HG03439 (cell line): ENCODE measurements at regions not wholly inside any gene's neighbourhood (a gene's known extent, or its start where the extent isn't known, plus 50 kb on each side); places are given as distances from the start of the nearest gene placed in this dataset.
"Not testable (repeated sequence)": the region's sequence is repeated elsewhere in the genome, so short reads cannot be mapped to it uniquely, and the experiment has no call there.

ENCODE experiments used
- ATAC-seq: cut with Tn5 transposase; IDR thresholded peaks from one replicate; pipeline ENCODE4 v1.9.1; 2021; ENCODE audit warnings: mild to moderate bottlenecking, moderate library complexity; ENCODE audit not compliant: unreplicated experiment

DNA sequence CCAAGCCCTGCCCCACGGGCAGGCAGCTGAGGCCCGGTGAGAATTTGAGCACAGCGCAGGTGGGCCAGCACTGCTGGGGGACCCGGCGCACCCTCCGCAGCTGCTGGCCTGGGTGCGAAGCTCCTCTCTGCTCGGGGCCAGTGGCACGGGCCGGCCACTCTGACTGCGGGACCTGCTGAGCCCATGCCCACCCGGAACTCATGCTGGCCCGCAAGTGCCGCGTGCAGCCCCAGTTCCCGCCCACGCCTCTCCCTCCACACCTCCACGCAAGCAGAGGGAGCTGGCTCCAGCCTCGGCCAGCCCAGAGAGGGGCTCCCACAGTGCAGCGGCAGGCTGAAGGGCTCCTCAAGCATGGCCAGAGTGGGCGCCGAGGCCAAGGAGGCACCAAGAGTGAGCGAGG, 190.1 kb upstream of the IGFBP7 start:
- ATAC-seq: not testable (repeated sequence)

DNA sequence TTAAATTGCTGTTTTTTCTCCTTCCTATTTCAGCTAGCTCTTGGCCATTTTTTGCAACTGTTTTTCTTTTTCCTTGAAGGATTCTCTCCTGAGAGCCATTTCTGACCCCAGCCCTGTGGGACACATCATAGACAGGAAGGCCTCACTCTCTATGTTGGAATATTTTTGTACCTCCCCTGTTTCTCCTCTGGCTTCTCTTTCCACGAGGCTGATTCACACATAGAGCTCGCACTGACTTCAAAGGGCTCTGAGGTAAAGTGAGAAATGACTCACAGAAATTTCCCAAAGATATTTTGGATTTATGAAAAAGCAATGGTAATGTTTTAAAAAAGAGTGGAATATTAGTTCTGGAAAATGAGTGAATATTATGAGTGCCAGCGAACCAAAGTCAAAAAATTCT, 181.7 kb upstream of the IGFBP7 start:
- no peak for ATAC-seq

DNA sequence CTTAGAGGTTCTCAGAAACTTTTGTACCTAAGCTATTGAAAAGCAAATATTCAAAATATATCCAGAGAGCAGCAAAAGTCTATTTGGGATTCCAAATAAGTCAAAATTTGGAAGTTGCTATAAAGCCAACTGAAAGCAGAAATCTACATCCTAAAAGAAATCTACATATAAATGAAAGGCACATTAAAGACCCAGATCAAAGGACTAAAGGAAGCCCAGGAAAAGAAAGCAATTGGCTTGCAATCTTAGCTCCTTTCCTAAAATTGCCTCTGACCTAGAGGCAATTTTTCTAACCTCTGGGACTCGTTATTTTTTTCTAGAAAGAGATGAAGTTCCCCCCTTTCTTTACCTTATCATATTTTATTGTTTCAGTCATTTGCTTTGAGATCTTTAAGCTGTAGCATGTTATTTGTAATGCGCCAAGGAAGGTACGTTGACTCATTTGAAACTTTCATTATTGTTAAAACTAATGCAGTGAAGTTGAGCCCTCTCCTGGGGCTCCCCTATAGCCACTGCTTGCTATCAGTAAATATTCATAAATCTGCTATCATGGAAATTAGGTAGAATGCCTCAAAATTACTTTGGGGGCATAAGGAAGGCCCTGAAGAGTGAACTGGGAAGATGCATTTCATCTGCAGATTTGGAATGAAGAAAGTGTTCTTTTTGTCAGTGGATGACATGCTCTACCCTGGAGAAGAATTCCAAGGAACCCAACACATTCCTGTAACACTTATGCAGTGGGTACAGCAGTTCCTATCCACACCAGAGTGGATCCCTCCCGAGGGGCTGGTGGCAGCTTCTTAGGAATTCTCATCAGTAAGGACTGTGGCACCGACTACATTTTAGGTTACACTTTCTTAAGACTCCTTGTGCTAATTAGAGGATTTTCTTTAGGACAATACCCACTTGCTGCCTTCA, 177.8 kb upstream of the IGFBP7 start:
- ATAC-seq: no peak

DNA sequence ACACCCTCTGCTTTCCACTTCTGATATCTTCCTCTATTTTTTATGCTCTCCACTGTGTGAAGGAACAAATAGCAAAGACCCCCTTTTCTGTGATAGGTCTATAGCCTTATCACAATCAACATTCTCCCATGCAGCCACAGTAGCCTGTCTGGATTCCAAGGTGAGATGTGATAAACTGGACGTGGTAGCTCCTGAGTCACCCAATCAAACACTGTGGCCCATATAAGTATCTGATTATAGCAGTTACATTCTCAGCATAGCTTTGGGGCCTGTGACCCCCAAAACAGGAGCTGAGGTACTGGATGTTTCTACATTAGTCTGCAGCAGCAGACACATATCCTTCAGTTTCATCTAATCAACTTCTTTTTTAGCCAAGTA, 172.7 kb upstream of the IGFBP7 start:
- ATAC-seq: no peak

DNA sequence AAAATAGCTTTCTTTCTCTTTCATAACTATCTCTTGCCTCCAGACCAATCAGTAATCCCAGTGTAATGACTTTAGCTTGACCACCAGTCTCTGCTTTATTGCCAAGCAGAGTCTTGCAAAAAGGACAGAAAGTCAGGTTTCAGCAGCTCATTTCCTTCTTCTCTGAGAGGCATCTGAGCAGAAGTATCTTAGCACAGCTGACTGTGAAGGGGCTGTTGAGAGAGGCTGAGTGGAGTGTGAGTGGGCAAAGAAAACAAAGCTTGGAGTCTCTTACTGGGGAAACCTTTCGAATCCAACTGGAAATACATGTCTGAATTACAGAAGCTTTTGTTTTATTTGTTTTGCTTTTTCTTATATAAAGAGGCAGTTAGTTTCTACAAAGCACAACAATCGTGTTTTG, 170.3 kb upstream of the IGFBP7 start:
- ATAC-seq: no peak

- ATAC-seq: no peak
Observed at GRCh38 chr4:57278780-57279179, 168.6 kb upstream of the IGFBP7 start.

GRCh38 chr4:57274082-57274481, 163.9 kb upstream of the IGFBP7 start:
- no peak for ATAC-seq

GRCh38 chr4:57270346-57270745, 160.2 kb upstream of the IGFBP7 start:
- ATAC-seq: no peak

- no peak for ATAC-seq
Observed at GRCh38 chr4:57265831-57266582, 155.8 kb upstream of the IGFBP7 start.

DNA sequence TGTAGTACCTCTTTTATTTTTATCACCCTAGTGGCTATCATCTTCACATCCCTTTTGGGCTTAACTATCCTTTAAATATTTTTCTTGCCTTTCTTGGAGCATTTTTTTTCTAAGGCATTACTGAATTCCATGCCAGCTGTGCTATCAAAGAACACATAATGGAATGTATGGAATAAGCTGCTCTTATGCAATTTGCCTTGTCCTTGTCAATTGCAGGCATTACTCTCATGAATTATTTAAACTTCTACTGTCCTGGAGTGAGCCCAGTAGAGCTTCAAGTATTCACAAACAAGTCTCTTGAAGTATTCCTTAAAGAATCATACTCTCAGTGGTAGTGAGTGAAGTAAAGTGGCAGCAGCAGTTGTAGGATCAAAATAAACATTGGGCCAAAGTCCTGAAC, 144.6 kb upstream of the IGFBP7 start:
- ATAC-seq: no peak

GRCh38 chr4:57249083-57249482, 138.9 kb upstream of the IGFBP7 start:
- no peak for ATAC-seq

GRCh38 chr4:57243076-57243475, 132.9 kb upstream of the IGFBP7 start:
- no peak for ATAC-seq

GRCh38 chr4:57234252-57234775, 124.1 kb upstream of the IGFBP7 start:
- no peak for ATAC-seq

DNA sequence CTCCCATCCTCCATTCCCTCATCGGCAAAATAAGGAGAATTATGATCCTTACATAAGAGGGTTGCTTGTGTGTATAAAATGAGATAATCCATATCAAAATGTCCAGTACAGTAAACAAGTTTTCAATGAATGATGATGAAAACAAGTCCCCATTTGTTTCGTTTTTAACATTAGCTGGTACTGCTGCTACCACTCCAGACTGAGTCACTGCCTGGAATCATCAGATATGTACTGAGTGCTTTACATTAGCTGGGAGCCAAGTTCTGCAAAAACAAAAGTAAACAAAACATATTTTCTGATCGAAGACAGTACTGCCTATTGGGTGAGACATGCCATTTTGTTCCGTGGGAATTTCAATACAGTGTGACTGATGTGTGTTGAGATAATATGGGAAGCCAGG, 123.2 kb upstream of the IGFBP7 start:
- no peak for ATAC-seq

DNA sequence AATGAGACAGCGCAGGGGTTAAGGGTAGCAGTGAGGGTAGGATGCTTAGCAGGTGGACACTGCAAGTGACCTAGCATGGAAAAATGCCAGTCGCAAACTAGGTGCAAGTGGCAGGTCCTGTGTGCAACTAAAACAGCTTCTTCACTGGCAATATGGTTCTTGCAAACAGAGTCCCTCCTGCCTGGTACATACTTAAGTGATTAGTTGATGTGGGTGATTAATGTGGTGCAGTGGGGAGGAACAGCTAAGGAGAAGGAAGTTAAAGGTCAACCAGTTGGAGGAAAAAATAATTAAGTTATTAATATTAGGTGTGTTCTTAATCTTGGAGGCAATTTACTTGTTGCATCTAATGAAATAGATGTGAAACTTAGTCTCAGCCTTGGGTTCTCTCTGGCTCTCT, 121.6 kb upstream of the IGFBP7 start:
- no peak for ATAC-seq

DNA sequence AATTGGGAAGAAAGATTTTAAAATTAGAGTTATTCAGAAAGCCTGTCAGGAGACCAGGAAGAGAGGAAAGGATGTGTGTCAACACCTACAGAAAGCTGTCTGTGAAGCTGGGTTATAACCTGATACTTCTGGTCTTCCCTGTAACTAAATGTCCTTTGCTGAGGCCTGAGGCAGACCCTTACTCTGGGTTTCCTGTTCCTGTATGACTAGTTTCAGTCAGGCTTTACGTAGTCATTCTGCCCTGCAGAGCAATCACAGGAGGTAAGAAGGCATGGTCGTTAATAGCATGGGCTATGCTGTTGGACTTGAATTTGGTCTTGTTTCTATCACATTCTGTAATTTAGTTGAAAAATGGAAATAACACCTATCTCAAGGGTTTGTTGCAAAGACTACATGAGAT, 110.5 kb upstream of the IGFBP7 start:
- ATAC-seq: no peak

- no peak for ATAC-seq
Observed at GRCh38 chr4:57220172-57220571, 110.0 kb upstream of the IGFBP7 start.

GRCh38 chr4:57219431-57219830, 109.2 kb upstream of the IGFBP7 start:
- no peak for ATAC-seq

DNA sequence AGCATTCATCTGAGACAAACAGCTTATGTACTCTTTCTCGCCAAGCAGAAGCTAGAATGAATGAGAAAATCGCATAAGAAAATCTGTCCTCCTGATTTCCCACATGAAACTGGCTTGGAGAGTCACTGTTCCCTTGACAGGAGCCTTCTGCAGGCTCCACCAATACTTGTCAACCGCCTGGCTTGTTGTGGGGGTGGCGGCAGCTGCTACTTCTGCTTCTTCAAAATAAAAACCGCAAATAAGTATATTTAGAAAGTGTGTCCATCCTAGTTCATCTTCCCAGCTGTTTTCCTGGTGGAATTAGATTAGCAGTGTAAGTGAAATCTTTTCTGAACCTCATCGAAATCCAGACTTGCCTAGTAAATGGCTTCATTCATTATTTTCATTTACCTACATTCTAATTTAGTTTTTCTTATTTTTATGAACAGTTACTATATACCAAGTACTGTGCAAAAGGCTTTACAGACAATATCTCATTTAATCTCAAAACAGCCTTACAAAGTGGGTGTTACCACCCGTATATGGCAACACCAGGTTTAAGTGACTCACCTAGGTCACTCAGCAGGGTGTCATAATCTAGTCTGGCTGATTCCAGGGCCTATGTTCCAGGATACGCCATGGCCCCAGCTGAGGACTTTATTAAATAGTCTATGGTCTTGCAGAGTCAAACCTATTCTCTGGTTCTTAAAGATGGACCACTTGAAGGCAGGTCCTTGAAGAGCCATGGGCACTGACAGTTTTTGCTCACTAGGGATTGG, 104.6 kb upstream of the IGFBP7 start:
- ATAC-seq: no peak

GRCh38 chr4:57211131-57211530, 100.9 kb upstream of the IGFBP7 start:
- no peak for ATAC-seq

GRCh38 chr4:57206172-57206571, 96.0 kb upstream of the IGFBP7 start:
- no peak for ATAC-seq
